Nucleus accumbens (tissue), 56 donors: ENCODE measurements at regions not wholly inside any gene's neighbourhood (a gene's known extent, or its start where the extent isn't known, plus 50 kb on each side); places are given as distances from the start of the nearest gene placed in this dataset.

Experiments
- DNase-seq, 56 donors: peaks; one replicate each; lab custom pipeline; 2025; lab: John Stamatoyannopoulos, UW

DNA sequence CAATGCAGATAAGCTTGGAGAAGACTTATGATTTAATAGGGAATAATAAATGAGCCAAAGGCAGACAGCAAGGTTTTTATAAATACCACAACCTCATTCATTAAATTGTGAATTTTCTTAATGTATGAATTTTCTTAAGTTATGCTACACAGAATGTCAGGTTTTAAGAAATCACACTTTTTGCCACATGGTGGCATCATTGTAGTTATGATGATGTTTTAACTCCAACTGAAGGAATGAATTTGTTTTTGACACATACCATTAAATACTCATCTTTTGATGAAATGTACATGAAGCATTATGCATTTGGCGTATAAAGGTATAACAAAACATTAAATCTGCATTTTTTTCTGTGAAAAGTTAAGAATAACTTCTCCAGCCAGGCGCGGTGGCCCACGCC lies 524.1 kb upstream of the FBXO33 start:
- no peak for DNase-seq

DNA sequence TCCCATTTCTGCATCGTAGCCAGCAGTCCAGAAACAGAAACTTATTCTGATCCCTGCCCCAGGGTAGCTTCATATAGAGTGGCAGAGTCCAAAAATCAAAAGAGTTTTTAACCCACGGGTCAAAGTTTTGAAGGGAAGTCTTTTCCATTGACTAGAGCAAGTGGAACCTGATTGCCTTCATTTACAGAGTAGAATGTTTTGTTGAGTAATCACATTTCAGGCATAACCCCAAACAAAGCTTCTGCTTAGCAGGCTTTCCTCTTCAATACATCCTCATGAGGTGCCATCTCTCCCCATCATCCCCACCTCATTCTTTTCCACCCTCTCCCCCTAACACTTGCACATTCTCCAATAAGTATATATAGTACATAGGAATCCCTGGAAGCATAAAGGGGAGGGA lies 516.0 kb upstream of the FBXO33 start:
- no peak for DNase-seq

DNA sequence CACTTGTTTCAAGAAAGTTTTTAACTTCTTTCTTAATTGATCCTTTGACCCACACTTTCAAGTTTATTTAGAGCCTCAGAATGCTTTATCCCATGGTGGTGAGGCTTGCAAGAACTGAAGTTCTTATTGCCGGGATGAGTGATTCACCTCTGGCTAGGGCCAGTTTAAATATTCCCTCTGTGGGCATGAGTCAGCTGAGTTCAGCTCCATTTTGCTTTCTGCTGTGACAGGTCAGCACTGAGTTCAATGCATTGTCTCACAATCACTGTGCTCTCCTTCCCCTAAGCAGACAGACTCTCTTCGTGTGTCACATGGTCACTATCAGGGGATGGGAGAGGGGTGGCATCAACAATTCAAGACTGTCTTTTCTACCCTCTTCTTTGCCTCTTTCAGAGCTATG lies 514.6 kb upstream of the FBXO33 start:
- DNase-seq, result no peak

DNA sequence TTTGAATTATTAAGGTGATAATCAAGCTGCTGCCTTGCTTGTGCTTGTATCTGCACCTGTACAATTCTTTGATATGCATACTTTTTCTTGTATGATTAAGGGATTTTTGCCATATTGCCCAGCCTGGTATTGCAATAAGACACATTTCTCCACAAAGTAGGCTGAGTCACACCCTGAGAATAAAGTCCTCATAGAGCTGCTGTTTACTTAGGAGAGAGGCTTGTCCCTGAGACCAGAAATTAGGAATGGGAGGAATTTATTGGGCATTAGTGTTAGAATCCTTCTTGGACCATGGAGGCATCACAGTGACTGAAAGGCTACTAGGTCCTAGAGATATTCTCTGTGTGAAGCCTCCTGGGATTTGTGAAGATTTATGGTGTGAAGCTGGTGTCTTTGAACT lies 506.8 kb upstream of the FBXO33 start:
- DNase-seq, result no peak

DNA sequence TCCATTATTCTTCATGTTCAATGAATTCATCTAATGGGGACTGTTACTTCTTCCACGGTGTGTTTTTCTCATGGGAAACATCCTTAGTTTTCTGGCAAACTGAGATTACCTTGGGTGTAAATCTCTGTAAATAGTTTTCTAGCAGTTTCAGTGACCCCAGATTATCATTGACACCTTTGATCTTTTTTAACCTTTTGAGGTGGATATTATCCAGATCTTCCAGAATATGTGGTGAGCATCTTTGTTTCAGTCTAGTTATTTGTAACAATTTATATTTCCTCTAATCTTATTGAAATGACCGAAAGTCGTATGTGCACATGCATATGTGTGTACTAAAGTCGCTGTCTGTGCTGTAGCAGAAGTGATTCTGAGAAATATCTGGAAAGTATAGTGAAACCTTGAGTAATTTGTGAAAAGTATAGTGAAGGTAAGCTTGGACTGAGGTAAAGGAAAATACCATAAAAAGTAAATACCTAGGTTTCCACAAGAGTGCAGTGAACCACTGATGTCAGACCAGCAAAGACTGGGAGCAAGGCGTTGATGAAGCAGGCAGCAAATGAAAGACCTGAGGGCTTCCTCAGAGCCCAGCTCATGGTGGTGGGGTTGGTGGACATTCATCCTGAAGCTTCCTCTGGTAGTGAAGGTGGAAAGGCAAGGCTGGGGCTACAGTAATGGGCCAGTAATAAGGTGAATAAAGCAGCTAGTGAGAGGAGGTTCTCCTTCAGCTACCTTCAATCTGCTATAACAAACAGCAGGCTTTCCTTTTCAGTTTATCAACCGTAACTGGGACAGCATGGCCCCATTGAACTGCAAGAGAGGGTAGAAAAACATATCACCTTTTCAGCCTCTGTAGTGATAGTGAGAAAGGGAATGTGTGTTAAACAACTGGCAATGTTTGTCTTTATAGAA lies 480.2 kb upstream of the FBXO33 start:
- no peak for DNase-seq

DNA sequence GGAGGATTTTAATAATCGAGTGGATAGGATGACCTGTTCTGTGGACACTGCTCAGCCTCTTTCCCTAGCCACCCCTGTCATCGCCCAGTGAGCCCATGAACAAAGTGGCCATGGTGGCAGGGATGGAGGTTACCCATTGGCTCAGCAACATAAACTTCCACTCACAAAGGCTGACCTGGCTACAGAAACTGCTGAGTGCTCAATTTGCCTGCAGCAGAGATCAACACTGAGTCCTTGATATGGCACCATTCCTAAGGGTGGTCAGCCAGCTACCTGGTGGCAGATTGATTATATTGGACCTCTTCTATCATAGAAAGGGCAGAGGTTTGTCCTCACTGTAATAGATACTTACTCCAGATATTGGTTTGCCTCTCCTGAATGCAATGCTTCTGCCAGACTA lies 465.4 kb upstream of the FBXO33 start:
- DNase-seq, result no peak

DNA sequence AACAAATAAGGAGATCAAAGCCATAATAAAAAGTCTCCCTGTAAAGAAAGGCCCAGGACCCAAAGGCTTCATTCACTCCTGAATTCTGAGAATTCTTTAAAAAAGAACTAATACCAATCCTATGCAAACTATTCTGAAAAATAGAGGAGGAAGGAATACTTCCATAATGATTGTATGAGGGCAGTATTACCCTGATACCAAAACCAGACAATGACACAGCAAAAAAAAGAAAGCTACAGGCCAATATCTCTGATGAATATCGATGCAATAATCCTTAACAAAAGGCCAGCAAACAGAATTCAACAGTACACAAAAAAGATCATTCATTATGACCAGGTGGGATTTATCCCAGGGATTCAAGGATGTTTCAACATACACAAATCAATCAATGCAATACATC lies 457.8 kb upstream of the FBXO33 start:
- DNase-seq, result no peak

DNA sequence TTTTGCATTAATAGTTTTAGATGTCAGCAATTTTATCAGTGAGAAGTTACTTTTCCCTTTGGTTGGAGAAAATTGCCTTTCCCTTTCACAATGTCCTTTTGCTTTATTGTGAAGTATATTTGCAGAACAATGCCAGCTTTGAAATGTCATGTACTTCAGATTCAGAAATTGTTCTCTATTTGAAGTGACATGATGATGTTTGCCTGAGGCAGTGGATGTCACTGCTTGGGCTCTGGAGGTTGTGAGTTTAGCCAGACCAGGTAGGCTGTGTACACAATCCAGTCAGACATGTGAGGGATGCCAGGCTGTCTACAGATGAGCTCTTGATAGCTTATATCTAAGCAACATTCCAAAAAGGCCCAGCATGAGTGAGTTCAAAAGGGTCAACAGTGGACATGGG lies 451.9 kb upstream of the FBXO33 start:
- DNase-seq, result no peak

DNA sequence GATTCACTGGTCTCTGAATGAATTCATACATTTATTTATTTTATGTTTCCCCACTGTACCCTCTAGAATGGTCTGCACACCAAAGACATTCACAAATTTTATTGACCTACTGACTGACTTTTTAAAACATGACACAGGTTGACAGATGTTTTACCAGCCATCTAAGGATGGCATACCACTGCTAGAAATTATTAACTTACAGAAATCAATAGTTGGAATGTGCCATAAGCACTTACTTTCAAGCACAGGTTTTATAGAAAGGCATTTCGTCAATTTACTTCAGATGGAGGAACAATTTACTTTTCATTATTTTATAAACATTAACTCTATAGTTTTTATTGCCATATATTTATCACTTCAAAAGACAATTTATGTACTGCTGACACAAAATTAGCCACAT lies 448.7 kb upstream of the FBXO33 start:
- no peak for DNase-seq

DNA sequence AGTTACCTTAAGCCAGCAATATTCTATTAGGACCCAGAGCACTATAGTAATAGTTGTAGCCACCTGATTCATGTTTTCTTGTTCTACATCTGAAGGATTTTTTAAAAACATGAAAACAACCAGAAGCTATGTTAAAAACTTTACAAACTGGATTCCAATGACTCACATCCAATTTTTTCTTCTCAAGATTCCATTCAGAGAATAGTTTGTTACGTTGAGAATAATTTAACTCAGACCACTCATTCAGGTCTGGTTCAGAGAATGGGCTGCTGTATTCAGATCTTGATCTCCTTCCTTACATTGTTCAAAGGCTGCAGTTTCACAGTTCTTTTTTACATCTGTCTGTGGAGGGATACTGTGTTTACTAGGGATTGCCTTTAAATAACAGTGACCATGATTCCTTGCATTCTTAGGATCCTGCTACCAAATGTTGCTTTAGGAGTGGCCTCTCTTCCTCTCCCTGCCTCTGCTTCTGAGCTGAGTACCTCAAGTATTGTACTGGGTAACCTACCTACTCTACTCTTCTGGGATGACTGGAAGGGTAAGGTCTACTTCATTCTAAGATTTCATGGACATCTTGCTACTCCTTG lies 448.0 kb upstream of the FBXO33 start:
- no peak for DNase-seq

DNA sequence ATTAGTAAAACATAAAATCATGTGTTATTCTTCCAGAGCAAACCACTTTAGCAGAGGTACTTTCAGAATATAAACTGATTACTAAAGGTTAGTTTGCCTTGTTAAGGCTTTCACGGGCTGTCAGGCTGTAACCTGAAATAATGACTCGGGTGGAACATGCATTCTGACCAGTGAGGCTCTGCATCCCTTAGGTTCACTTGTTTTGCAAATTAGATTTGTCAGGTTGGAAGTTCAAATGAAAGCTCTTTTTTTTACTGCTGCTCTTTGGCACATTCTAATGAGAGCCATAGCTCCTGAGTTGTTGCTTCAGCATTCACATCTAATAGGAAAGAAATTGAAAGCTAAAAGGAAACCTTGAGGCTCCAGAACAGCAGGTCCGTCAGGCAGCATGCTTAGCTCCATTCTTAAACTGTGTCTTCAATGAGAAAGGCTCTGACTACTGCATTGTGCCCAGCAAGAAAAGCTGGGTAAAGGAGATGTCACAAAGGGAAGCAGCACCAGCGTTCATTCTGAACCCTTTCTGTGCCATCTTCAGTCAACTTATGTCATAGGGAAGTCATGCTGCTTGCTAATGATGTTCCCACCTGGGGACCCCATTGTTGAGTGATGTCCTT lies 445.5 kb upstream of the FBXO33 start:
- no peak for DNase-seq

DNA sequence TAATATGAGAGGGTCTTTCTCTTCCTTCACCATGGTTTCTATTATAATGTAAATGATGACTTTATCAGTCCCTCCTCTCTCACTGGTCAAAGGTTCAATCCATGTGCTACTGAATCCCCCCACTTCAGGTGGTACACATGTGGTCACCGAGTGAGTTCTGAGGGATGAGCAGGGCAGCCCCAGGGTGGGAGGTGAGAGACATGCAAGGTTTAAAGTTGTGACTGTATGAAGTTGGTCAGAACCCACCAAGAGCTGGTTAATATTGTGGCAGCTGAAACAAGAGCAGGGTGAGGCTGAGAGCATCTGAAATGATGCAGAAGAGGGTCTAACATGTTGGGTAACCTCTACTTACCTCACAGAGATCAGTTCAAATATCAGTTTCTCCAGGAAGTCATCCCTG lies 444.7 kb upstream of the FBXO33 start:
- DNase-seq, result no peak

DNA sequence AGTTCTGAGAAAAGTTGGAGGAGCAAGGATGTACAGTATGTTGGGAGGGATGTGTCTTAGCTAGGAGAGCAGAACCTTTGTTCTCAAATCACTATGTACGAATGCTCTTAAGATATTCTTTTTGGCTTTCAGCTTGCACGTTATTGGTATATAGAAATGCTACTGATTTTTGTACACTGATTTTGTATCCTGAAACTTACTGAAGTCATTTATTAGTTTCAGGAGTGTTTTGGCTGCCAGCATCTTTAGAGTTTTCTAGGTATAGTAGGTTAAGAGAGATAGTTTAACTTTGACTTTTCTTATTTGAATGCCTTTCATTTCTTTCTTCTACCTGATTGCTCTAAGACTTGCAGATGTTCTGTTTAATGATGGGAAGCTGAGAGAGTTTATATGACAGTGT lies 442.8 kb upstream of the FBXO33 start:
- DNase-seq, result no peak

DNA sequence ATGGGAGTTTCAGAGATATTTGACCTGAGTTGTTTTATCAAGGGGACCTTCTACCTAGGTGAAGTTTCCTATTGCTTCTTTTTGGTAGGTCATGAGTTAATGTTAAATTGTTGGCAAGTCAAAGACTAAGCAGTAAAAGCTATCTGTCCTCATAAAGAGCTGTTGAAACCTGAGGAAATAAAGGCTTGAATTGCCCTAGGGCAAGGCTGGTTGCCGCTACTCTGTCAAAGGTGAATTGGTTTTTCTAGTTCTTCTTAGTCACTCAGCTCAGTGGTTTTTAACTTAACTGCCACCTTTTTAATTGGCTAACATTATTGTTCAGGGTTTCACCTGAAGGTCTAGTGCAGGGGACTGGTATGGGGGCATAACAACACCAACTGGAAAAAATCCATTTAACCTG lies 441.6 kb upstream of the FBXO33 start:
- no peak for DNase-seq

DNA sequence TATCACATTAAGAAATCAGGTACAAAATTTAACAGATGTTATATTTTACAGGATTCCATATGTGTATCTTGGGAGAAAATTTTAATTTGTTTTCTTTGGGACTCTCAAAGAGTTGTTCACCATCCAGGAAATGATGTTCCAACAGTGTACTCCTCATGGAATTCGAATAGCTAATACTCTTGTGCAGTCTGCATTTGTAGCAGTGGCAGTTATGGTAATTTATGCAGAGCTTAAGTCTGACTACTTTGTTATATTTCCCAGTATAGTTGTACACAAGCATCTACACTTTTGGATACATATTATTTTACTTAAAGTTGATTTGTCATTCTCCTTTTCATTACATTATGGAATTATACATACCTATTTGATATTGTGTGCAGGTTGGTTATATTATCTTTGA lies 436.7 kb upstream of the FBXO33 start:
- DNase-seq, result no peak

DNA sequence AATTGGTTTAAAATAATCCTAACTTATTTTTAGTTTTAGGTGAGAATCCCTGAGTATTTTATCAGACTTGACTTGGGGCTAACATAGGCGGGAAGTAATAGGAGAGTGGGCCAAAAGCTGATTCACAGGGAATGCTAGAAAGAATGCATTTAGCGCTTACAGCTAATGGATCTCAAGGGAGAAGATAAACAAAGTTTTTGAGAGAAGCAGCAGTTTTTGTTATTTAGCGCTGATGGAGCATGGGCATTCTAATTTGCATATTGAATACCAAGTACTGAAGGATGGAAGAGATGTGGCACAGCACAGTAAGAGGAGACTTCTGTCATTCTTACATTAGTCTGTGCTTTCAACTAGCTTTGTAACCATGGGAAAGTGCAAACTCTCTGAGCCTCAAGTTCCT lies 436.0 kb upstream of the FBXO33 start:
- no peak for DNase-seq

DNA sequence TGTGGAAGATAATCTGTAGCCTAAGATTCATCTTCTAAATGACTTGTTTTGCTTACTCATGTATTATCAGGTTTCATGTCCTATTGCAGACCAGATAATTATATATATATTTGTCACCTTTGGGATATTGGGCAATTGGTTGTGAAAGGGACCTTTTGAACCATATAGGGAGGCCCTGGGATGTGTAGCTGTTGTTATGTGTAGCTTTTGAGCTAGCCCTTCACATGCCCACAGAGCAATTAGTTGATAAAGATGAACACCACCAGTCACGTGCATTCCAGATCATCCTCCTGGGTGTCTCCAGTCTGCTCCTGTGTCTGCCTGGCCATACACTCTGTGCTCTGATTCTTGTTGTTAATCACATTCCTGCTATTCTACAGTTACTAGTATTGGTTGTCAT lies 431.2 kb upstream of the FBXO33 start:
- no peak for DNase-seq

DNA sequence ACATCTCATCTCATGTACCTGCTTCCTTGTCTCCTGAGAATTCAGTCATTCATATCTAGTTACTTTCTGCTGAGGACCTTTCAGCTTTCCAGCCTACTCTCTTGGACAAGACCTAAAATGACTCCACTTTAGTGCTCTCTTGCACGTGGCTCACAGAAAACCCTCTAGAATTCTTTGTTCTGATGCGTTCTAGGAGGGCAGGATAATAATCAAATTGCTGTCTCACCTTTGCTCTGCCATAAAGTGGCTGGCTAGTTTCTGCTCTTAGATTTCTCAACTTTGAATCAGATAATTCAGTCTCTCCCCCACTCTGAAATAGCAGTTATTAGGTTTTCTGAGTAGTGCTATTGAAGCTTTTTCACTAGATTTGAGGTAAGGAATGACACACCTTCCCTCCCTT lies 429.5 kb upstream of the FBXO33 start:
- no peak for DNase-seq

DNA sequence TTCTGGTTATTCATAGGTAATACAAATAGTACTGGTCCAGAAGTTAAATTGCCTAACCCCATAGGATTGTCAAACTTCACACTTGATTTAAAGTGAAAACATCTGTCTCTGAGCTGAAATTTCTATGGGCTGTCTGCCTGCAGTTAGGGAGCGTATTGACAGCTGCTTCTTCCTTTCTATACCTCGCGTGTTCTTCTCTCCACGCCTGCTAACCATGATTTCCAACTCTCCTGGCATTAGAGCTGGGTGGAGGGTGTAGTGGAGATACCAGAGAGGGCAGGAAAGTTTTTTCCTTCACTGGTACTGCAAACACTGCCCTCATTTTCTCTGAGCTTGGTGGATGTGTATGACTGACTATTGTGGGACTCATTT lies 429.0 kb upstream of the FBXO33 start:
- no peak for DNase-seq

DNA sequence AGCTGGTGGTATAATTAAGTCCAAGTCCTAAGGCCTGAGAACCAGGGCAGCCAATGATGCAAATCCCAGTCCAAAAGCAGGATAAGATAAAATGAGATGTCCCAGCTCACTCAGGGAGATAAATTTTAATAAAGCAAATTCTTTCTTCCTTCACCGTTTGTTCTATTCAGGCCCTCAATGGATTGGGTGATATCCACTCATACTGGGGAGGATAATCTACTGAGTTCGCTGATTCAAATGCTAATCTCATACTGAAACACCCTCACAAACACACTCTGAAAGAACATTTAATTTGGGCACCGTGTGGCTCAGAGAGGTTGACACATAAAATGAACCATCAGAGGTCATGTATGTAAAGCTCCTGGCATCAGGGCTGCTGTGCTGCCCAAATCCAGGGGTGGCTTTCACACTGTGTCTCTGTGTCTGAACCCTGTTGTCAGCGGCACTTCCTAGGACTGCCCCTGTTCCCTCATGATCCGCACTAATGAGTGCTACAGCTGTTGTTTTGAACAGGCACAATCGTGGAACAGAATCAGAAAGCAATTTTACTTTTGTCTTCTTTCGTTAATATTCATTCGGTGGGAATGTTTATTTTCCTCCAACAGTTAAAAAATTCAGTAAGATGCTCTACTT lies 428.5 kb upstream of the FBXO33 start:
- no peak for DNase-seq

DNA sequence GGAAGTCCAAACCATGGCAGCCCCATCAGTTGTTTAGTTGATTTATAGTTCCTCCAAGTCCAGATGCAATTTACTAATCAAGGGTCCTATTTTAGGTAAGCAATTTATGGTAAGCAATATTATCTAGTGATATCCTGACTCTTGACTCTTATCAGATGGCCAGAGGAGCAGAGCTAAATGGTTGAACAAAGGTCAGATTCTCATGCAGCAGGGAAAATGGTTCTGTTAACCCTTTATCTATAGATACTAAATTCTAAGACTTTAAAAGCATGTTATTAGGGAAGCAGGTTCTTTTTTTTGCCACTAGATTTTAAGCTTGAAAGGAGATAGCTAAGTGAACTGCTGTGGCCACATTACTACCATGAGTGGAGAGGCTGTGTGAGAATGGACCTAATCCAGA lies 427.1 kb upstream of the FBXO33 start:
- DNase-seq, result no peak
